Endothelial cell of umbilical vein (primary cell): ENCODE measurements at regions not wholly inside any gene's neighbourhood (a gene's known extent, or its start where the extent isn't known, plus 50 kb on each side); places are given as distances from the start of the nearest gene placed in this dataset.

Experiments used
- BruUV-seq: library from RNA; stranded (reverse); fragments of 400-500 nt; replicated peaks from 2 replicates; lab custom pipeline; 2021; lab: Mats Ljungman, UMichigan
- CTCF ChIA-PET: fragments of 300-600, 350-600 bp; sonication (Branson Sonifier 250); formaldehyde crosslinking; loops from one replicate; lab custom pipeline; 2021; ENCODE audit warnings: antibody characterized with exemption, inconsistent platforms; lab: Charles Lee
- POLR2A ChIA-PET: fragments of 300-600, 350-600 bp; sonication (Branson Sonifier 250); formaldehyde crosslinking; loops from one replicate; lab custom pipeline; 2021; ENCODE audit warnings: antibody characterized with exemption, inconsistent platforms; lab: Charles Lee
- DNase-seq: peaks from one replicate; pipeline ENCODE4 v3.0.0-alpha.2; 2011; ENCODE audit warnings: low read depth, low spot score
- FAIRE-seq: peaks from 2 replicates; lab custom pipeline; 2011; peaks lifted over from hg19 to GRCh38; lab: Jason Lieb, UNC
- H2AFZ ChIP-seq: 2 replicates; pipeline ENCODE4 v1.6.0; 2012; ENCODE audit warnings: low read depth, low read length, control low read depth, inconsistent platforms
- H3K27ac ChIP-seq: 2 replicates; pipeline ENCODE4 v1.5.1; 2011; ENCODE audit warnings: low read depth, mild to moderate bottlenecking, control low read depth, low read length, moderate library complexity; ENCODE audit not compliant: insufficient read depth
- H3K27me3 ChIP-seq, 2 experiments: 2 replicates each; pipeline versions ENCODE4 v1.6.0 to v1.6.1; 2011; ENCODE audit warnings: low read length in 2 of 2, mixed read lengths in 1 of 2; ENCODE audit not compliant: control insufficient read depth in 2 of 2, insufficient read depth in 2 of 2
- H3K36me3 ChIP-seq, 2 experiments: 2 replicates in 1 of 2; 3 replicates in 1 of 2; pipeline ENCODE4 v1.5.1; 2011; ENCODE audit warnings: low read length in 2 of 2, mild to moderate bottlenecking in 1 of 2, moderate library complexity in 1 of 2; ENCODE audit not compliant: control insufficient read depth in 2 of 2, insufficient read depth in 2 of 2; ENCODE audit errors: extremely low read depth in 1 of 2
- H3K4me1 ChIP-seq: 3 replicates; pipeline ENCODE4 v1.5.1; 2011; ENCODE audit warnings: mild to moderate bottlenecking, low read length; ENCODE audit not compliant: control insufficient read depth, insufficient read depth; ENCODE audit errors: extremely low read depth
- H3K4me2 ChIP-seq: 2 replicates; pipeline ENCODE4 v1.6.1; 2011; ENCODE audit warnings: low read length, control low read depth, mixed read lengths; ENCODE audit not compliant: insufficient read depth
- H3K4me3 ChIP-seq, 3 experiments: fragments of 200-600 bp in 1 of 3; sonication (generic), shearing (Covaris generic) in 1 of 3; replicated peaks in 1 of 3; 2 replicates each; pipeline ENCODE4 v1.5.1; 2011 to 2016; ENCODE audit warnings: control low read depth in 3 of 3, low read length in 3 of 3, mild to moderate bottlenecking in 2 of 3, inconsistent platforms in 1 of 3, low read depth in 1 of 3, moderate library complexity in 1 of 3; ENCODE audit not compliant: insufficient read depth in 1 of 3
- H3K79me2 ChIP-seq: 2 replicates; pipeline ENCODE4 v1.6.0; 2012; ENCODE audit warnings: low read length, inconsistent platforms; ENCODE audit not compliant: control insufficient read depth, insufficient read depth
- H3K9ac ChIP-seq: replicated peaks from 2 replicates; pipeline ENCODE3; 2011; ENCODE audit warnings: low read length, control low read depth; ENCODE audit not compliant: insufficient read depth; ENCODE audit errors: extremely low read depth
- H3K9me1 ChIP-seq: replicated peaks from 3 replicates; pipeline ENCODE4 v1.6.0; 2011; ENCODE audit warnings: mild to moderate bottlenecking, low read length; ENCODE audit not compliant: control insufficient read depth, insufficient read depth; ENCODE audit errors: extremely low read depth
- H3K9me3 ChIP-seq: replicated peaks from 2 replicates; pipeline ENCODE4 v1.5.1; 2012; ENCODE audit warnings: low read length, inconsistent platforms; ENCODE audit not compliant: control insufficient read depth, insufficient read depth
- H4K20me1 ChIP-seq: replicated peaks from 2 replicates; pipeline ENCODE3; 2011; ENCODE audit warnings: mild to moderate bottlenecking, low read length; ENCODE audit not compliant: control insufficient read depth, insufficient read depth; ENCODE audit errors: extremely low read depth
- EZH2 ChIP-seq: IDR thresholded peaks from 2 replicates; pipeline ENCODE4 v1.6.1; 2012; ENCODE audit warnings: borderline replicate concordance, low read depth, mild to moderate bottlenecking, moderate library complexity, low read length, inconsistent platforms; ENCODE audit not compliant: severe bottlenecking
- FOS ChIP-seq: IDR thresholded peaks from 2 replicates; pipeline ENCODE4 v1.6.1; 2011; ENCODE audit warnings: mild to moderate bottlenecking, low read length, moderate library complexity, borderline replicate concordance; ENCODE audit not compliant: insufficient read depth
- GATA2 ChIP-seq: IDR thresholded peaks from 2 replicates; pipeline ENCODE4 v1.7.0; 2011; ENCODE audit warnings: low read depth, mild to moderate bottlenecking, moderate library complexity, mixed read lengths, low read length; ENCODE audit not compliant: insufficient read length, insufficient read depth
- JUN ChIP-seq: IDR thresholded peaks from 2 replicates; pipeline ENCODE4 v1.6.1; 2011; ENCODE audit warnings: borderline replicate concordance, low read depth; ENCODE audit not compliant: insufficient read length, insufficient read depth
- MYC ChIP-seq: IDR thresholded peaks from one replicate; pipeline ENCODE4 v1.6.1; 2011; ENCODE audit warnings: mild to moderate bottlenecking, low read depth, low read length
- POLR2A ChIP-seq: IDR thresholded peaks from 2 replicates; pipeline ENCODE4 v1.6.1; 2012; ENCODE audit warnings: low read depth, mild to moderate bottlenecking, control low read depth, low read length
- POLR2AphosphoS5 ChIP-seq: IDR thresholded peaks from 2 replicates; pipeline ENCODE4 v1.6.1; 2012; ENCODE audit warnings: low read depth, mild to moderate bottlenecking, control low read depth, low read length, moderate library complexity; ENCODE audit not compliant: insufficient read depth
- dilution Hi-C: fragments of 300-500 bp; cut with MboI; formaldehyde crosslinking; loops from one replicate; pipeline ENCODE4 v1.15.0; 2019; ENCODE audit warnings: low sequenced_read_pairs; ENCODE audit not compliant: extremely low pct_ligation_motif_present
- intact Hi-C: fragments of 100-400 bp; cut with micrococcal nuclease; formaldehyde crosslinking; loops from one replicate; pipeline ENCODE4 v1.10.0; 2022
- TF ChIP-seq, protein P1 (sequence below): IDR thresholded peaks from 2 replicates; pipeline ENCODE4 v1.6.1; 2011; ENCODE audit not compliant: insufficient read depth, insufficient read length
- TF ChIP-seq, protein P2 (sequence below), 2 donors: IDR thresholded peaks; 1 replicate in 1 of 2; 2 replicates in 1 of 2; pipeline ENCODE4 v1.5.1; 2011; ENCODE audit warnings: low read length in 2 of 2, mild to moderate bottlenecking in 2 of 2, moderate library complexity in 2 of 2, control low read depth in 1 of 2, inconsistent platforms in 1 of 2, low read depth in 1 of 2; ENCODE audit not compliant: insufficient read depth in 1 of 2; ENCODE audit errors: extremely low read depth in 1 of 2

DNA sequence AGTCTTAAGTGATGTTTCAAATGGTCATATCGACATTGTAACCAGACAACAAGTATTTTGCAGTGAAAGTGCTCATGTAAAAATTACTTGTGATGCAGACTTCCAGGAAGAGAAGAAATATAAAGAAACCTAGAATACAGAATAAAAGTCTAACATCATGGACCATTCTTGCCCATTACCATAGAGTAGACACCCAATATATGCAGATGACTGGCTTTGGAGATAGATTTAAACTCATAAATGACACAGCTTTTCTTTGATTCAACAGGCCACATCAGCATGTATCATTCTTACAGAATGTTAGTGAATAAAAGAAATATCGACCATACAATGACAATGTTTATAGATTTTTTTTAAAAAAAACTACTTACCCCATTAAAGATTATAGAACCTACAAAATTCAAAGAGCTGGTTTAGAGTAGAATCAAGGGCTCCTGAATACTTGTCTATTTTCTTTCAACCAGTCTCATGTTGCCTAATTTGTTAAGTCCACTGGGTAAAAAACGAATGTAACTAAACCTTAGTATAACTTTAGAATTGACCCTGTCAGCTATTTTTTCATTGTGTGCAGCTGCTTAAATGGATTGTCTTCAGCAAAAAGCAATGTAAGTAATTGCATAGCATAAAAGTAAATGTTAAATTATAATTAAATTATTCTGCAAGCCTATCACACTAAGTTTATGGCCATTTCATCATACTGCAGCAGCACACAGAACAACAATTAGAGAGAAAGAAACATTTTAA lies 268.7 kb upstream of the AGTR1 start:
- Histone ChIP-seq H3K9ac (no peak overlapping the region), H3K4me3 (no peak overlapping the region), H3K4me2 (no peak overlapping the region), H4K20me1 (no peaks in the 10 kb centered on the region), H3K9me1 (no peaks in the 10 kb centered on the region), H3K9me3 (no peaks in the 10 kb centered on the region), H3K36me3 (no peaks in the 10 kb centered on the region), H3K4me1 (no peaks in the 10 kb centered on the region), H3K27ac (no peak overlapping the region), H3K27me3 (no peaks in the 10 kb centered on the region), H3K79me2 (no peaks in the 10 kb centered on the region), H2AFZ (no peak overlapping the region)
- POLR2A ChIA-PET = no interaction called here
- TF ChIP-seq FOS (no peak), EZH2 (no peak), POLR2A (no peak), MYC (no peak), JUN (no peak)
- TF ChIP-seq, protein P1, sequence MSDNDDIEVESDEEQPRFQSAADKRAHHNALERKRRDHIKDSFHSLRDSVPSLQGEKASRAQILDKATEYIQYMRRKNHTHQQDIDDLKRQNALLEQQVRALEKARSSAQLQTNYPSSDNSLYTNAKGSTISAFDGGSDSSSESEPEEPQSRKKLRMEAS = no peak
- BruUV-seq = no TSS peak
- CTCF ChIA-PET = interaction anchor here (0.8 kb wide), 1 partner anchor 27 kb away, joined by 3 read pairs; no protein-coding TSS in a partner anchor
- dilution Hi-C loops = no loop called here
- DNase-seq (no peak), FAIRE-seq (no peak)
- intact Hi-C loops = no loop called here

DNA sequence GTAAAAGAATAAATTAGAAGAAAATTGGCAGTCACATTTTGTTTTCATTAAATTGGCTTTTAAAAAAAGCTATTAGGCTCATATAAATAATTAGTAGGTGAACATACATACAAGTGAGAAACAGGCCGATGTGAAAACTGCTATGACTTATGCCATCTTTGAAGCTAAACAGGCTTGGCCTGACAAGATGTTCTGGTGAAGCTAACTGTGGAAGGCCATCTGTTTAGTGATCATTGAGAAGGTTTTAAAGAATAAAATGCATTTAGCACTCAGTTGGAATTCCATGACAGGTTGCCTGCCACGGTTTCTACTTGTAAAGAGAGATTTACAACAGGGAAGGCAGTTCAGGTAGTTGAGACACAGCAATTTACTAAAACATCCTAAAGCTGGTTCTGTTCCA lies 264.0 kb upstream of the AGTR1 start:
- no peaks in the 10 kb centered on the region for H3K36me3 ChIP-seq
- no peaks in the 10 kb centered on the region for H4K20me1 ChIP-seq
- no peak overlapping the region for H2AFZ ChIP-seq
- no peaks in the 10 kb centered on the region for H3K9me3 ChIP-seq
- FAIRE-seq = no peak
- no peak overlapping the region for H3K4me2 ChIP-seq
- no peak overlapping the region for H3K27ac ChIP-seq
- CTCF ChIA-PET = no interaction called here
- no TSS peak for BruUV-seq
- H3K4me3 ChIP-seq = no peak overlapping the region
- POLR2A ChIA-PET = no interaction called here
- no peaks in the 10 kb centered on the region for H3K79me2 ChIP-seq
- H3K9me1 ChIP-seq = no peaks in the 10 kb centered on the region
- no peak for TF ChIP-seq MYC
- no peak for TF ChIP-seq EZH2
- TF ChIP-seq GATA2 = no peak
- no peak for TF ChIP-seq JUN
- TF ChIP-seq, protein P2, sequence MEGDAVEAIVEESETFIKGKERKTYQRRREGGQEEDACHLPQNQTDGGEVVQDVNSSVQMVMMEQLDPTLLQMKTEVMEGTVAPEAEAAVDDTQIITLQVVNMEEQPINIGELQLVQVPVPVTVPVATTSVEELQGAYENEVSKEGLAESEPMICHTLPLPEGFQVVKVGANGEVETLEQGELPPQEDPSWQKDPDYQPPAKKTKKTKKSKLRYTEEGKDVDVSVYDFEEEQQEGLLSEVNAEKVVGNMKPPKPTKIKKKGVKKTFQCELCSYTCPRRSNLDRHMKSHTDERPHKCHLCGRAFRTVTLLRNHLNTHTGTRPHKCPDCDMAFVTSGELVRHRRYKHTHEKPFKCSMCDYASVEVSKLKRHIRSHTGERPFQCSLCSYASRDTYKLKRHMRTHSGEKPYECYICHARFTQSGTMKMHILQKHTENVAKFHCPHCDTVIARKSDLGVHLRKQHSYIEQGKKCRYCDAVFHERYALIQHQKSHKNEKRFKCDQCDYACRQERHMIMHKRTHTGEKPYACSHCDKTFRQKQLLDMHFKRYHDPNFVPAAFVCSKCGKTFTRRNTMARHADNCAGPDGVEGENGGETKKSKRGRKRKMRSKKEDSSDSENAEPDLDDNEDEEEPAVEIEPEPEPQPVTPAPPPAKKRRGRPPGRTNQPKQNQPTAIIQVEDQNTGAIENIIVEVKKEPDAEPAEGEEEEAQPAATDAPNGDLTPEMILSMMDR (IDR thresholded peaks at IDR 0.05; ENCODE audit: extremely low read depth in 1 of 2, insufficient read depth in 1 of 2, low read depth in 1 of 2, low read length in 2 of 2) = no peak
- TF ChIP-seq FOS = no peak
- no peak for TF ChIP-seq POLR2A
- TF ChIP-seq POLR2AphosphoS5 = no peak
- TF ChIP-seq, protein P1 = no peak
- intact Hi-C loops (no loop called here), dilution Hi-C loops (no loop called here)
- no peaks in the 10 kb centered on the region for H3K4me1 ChIP-seq
- H3K27me3 ChIP-seq = no peaks in the 10 kb centered on the region
- no peak for DNase-seq
- H3K9ac ChIP-seq = no peak overlapping the region
